NT2/D1 (cell line): ENCODE measurements at regions not wholly inside any gene's neighbourhood (a gene's known extent, or its start where the extent isn't known, plus 50 kb on each side); places are given as distances from the start of the nearest gene placed in this dataset.
"Not testable (repeated sequence)": the region's sequence is repeated elsewhere in the genome, so short reads cannot be mapped to it uniquely, and the experiment has no call there.

Experiments
- DNase-seq: peaks from one replicate; pipeline ENCODE4 v3.0.0-alpha.2; 2011; ENCODE audit warnings: low read depth, low spot score
- H3K27me3 ChIP-seq: 2 replicates; pipeline ENCODE4 v1.6.0; 2011; ENCODE audit warnings: mild to moderate bottlenecking; ENCODE audit not compliant: insufficient read length, insufficient read depth
- H3K36me3 ChIP-seq: 2 replicates; pipeline ENCODE4 v1.6.1; 2011; ENCODE audit warnings: mild to moderate bottlenecking, low read length, mixed read lengths; ENCODE audit not compliant: insufficient read depth, insufficient read length
- H3K4me1 ChIP-seq: 2 replicates; pipeline ENCODE4 v1.5.1; 2011; ENCODE audit not compliant: insufficient read depth, insufficient read length
- H3K4me3 ChIP-seq: 2 replicates; pipeline ENCODE4 v1.5.1; 2011; ENCODE audit warnings: low read depth; ENCODE audit not compliant: insufficient read length
- H3K9ac ChIP-seq: 2 replicates; pipeline ENCODE4 v1.6.0; 2011; ENCODE audit warnings: low read depth; ENCODE audit not compliant: insufficient read length
- H3K9me3 ChIP-seq: 2 replicates; pipeline ENCODE4 v1.5.1; 2011; ENCODE audit warnings: mild to moderate bottlenecking, low read length; ENCODE audit not compliant: insufficient read depth
- SUZ12 ChIP-seq: IDR thresholded peaks from 2 replicates; pipeline ENCODE4 v1.6.1; 2011; ENCODE audit not compliant: insufficient read length, insufficient read depth; ENCODE audit errors: extremely low read depth
- YY1 ChIP-seq: IDR thresholded peaks from 2 replicates; pipeline ENCODE4 v1.6.1; 2011; ENCODE audit not compliant: insufficient read length, insufficient read depth
- ZNF274 ChIP-seq: IDR thresholded peaks from 2 replicates; pipeline ENCODE4 v1.6.1; 2011; ENCODE audit warnings: mild to moderate bottlenecking, low read depth, low read length

- no peaks in the 10 kb centered on the region for H3K36me3 ChIP-seq
- TF ChIP-seq YY1 (no peak), SUZ12 (no peak), ZNF274 (no peak)
These were observed 823.6 kb upstream of the ARRDC3 start for GRCh38 chr5:92206681-92207080.

GRCh38 chr5:92199035-92199434, 815.9 kb upstream of the ARRDC3 start:
- not testable (repeated sequence) for DNase-seq, H3K36me3 ChIP-seq, H3K9me3 ChIP-seq, H3K4me1 ChIP-seq, H3K27me3 ChIP-seq
- peak overlapping the region; percentile 36 for H3K4me3 ChIP-seq
- peak overlapping the region; percentile 26 for H3K9ac ChIP-seq

More at GRCh38 chr5:92206681-92207080, 823.6 kb upstream of the ARRDC3 start:
- no peaks in the 10 kb centered on the region for H3K4me1 ChIP-seq
- H3K4me3 ChIP-seq: no peak overlapping the region
- DNase-seq: no peak
- H3K9ac ChIP-seq: no peak overlapping the region
- no peaks in the 10 kb centered on the region for H3K27me3 ChIP-seq
- H3K9me3 ChIP-seq: no peaks in the 10 kb centered on the region

DNA sequence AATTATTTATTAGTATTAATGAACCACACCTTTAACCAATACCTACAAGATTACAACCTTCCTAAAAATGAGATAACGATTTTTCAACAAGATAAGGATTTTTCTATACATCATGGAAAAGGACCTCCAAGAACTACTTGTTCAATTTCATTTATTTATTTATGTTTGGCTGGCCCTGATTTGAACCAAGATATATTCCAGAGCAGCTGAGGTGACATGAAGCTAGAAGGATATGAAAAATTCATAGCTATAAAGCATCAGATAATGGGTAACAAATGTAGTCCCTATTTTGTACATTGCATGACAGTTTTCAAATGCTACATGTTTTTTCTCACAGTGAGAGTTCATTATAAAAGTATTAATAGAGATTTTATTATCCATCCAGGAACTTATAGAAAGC, 798.5 kb upstream of the ARRDC3 start:
- H3K4me3 ChIP-seq: no peak overlapping the region
- H3K36me3 ChIP-seq: no peaks in the 10 kb centered on the region
- TF ChIP-seq SUZ12 (no peak), YY1 (no peak), ZNF274 (no peak)
- H3K27me3 ChIP-seq: no peaks in the 10 kb centered on the region
- H3K9me3 ChIP-seq: no peaks in the 10 kb centered on the region
- no peak for DNase-seq
- H3K4me1 ChIP-seq: no peaks in the 10 kb centered on the region
- H3K9ac ChIP-seq: no peak overlapping the region

GRCh38 chr5:92180391-92180790, 797.3 kb upstream of the ARRDC3 start:
- TF ChIP-seq SUZ12 (no peak), YY1 (no peak), ZNF274 (no peak)
- DNase-seq: no peak
- no peaks in the 10 kb centered on the region for H3K9me3 ChIP-seq
- H3K4me1 ChIP-seq: no peaks in the 10 kb centered on the region
- no peaks in the 10 kb centered on the region for H3K36me3 ChIP-seq
- H3K4me3 ChIP-seq: no peak overlapping the region
- H3K27me3 ChIP-seq: no peaks in the 10 kb centered on the region
- H3K9ac ChIP-seq: no peak overlapping the region

- Histone ChIP-seq H3K9ac (no peak overlapping the region), H3K27me3 (no peaks in the 10 kb centered on the region), H3K4me3 (no peak overlapping the region), H3K36me3 (no peaks in the 10 kb centered on the region), H3K9me3 (no peaks in the 10 kb centered on the region), H3K4me1 (no peaks in the 10 kb centered on the region)
- TF ChIP-seq SUZ12: no peak
- TF ChIP-seq YY1: no peak
- TF ChIP-seq ZNF274: no peak
- DNase-seq: no peak
These were observed 796.5 kb upstream of the ARRDC3 start for GRCh38 chr5:92179651-92180050.

- no peak for TF ChIP-seq ZNF274
- no peak for TF ChIP-seq YY1
- TF ChIP-seq SUZ12: no peak
- Histone ChIP-seq H3K4me3 (no peak overlapping the region), H3K27me3 (no peaks in the 10 kb centered on the region), H3K9ac (no peak overlapping the region), H3K4me1 (no peaks in the 10 kb centered on the region), H3K36me3 (no peaks in the 10 kb centered on the region), H3K9me3 (no peaks in the 10 kb centered on the region)
- no peak for DNase-seq
These were observed 794.9 kb upstream of the ARRDC3 start for GRCh38 chr5:92177926-92178487.

DNA sequence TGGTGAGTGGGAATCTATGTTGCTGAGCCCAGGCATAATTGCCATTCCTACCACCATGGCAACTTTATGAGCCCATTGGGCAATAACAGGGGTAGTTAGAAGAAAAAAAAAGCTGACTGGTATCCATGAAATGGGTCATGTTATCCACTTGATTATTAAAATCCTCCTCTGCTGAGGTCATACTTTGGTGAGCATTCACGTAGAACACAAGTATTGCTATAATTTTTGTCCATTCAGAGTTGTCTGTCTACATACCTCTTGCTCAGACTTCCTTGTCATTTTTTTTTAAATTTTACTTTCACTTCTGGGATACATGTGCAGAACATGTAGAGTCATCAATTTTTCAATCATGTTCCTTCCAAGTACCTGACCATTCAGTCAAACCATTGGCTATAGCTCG, 780.8 kb upstream of the ARRDC3 start:
- H3K36me3 ChIP-seq: no peaks in the 10 kb centered on the region
- TF ChIP-seq SUZ12: no peak
- no peak for TF ChIP-seq YY1
- no peak for TF ChIP-seq ZNF274
- DNase-seq: no peak
- H3K4me3 ChIP-seq: no peak overlapping the region
- H3K27me3 ChIP-seq: no peaks in the 10 kb centered on the region
- no peaks in the 10 kb centered on the region for H3K9me3 ChIP-seq
- H3K9ac ChIP-seq: no peak overlapping the region
- H3K4me1 ChIP-seq: no peaks in the 10 kb centered on the region

DNA sequence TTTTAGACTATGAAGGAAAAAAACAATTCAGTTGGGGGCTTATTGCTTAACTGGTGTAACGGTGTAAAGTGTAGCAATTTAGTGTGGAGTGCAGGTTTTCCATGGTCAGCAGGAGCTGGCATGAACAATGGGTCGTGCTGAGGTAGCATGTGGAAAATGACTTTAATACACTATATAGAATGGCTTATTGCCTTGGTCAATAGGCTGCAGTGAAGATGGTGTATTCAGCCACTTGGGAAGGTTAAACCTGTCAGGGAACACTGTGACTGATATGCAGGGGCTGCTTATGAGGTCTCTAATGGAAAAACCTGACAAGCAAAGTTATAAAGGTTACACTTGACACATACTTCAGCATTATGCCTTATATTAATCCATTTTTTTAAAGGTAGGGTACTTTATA, 764.7 kb upstream of the ARRDC3 start:
- DNase-seq: no peak
- TF ChIP-seq SUZ12: no peak
- TF ChIP-seq ZNF274: no peak
- TF ChIP-seq YY1: no peak
- no peak overlapping the region for H3K9ac ChIP-seq
- no peaks in the 10 kb centered on the region for H3K36me3 ChIP-seq
- H3K27me3 ChIP-seq: no peaks in the 10 kb centered on the region
- H3K9me3 ChIP-seq: no peaks in the 10 kb centered on the region
- no peaks in the 10 kb centered on the region for H3K4me1 ChIP-seq
- H3K4me3 ChIP-seq: no peak overlapping the region
